ENCODE measurements at regions not wholly inside any gene's neighbourhood (a gene's known extent, or its start where the extent isn't known, plus 50 kb on each side); places are given as distances from the start of the nearest gene placed in this dataset.

- TF ChIP-seq SP1 (IDR thresholded peaks at IDR 0.05; ENCODE audit: low read depth, low read length) (no peak), CTCF (IDR thresholded peaks at IDR 0.05; ENCODE audit: control extremely low read depth in 1 of 3, insufficient read depth in 1 of 3, low read depth in 1 of 3, low read length in 3 of 3) (no peak), POLR2A (IDR thresholded peaks at IDR 0.05; ENCODE audit: control extremely low read depth in 1 of 2, low read depth in 2 of 2, low read length in 2 of 2) (no peak), TEAD4 (IDR thresholded peaks at IDR 0.05; ENCODE audit: low read depth, low read length) (no peak), EZH2 (IDR thresholded peaks at IDR 0.05; ENCODE audit: low read depth, low read length, severe bottlenecking) (no peak), JUN (IDR thresholded peaks at IDR 0.05; ENCODE audit: low read depth, low read length) (no peak), ATF2 (IDR thresholded peaks at IDR 0.05; ENCODE audit: low read length) (no peak), RXRA (IDR thresholded peaks at IDR 0.05; ENCODE audit: insufficient read depth, low read depth, low read length) (no peak), JUND (IDR thresholded peaks at IDR 0.05; ENCODE audit: low read length) (no peak), EGR1 (IDR thresholded peaks at IDR 0.05; ENCODE audit: borderline replicate concordance, low read depth, low read length) (no peak)
Measured at GRCh38 chr6:25005010-25005409, 69.2 kb upstream of the RIPOR2 start.

All from H1 (cell line).